H9 (cell line): ENCODE measurements at regions not wholly inside any gene's neighbourhood (a gene's known extent, or its start where the extent isn't known, plus 50 kb on each side); places are given as distances from the start of the nearest gene placed in this dataset.

Experiments used
- DNase-seq: peaks from one replicate; pipeline ENCODE4 v3.0.0-alpha.2; 2017
- H2AFZ ChIP-seq: one replicate; pipeline ENCODE4 v1.6.1; 2013; ENCODE audit warnings: mild to moderate bottlenecking, low read length, control low read depth, moderate library complexity
- H2AK5ac ChIP-seq: 2 replicates; pipeline ENCODE4 v1.6.1; 2013; ENCODE audit warnings: low read length, control low read depth, mixed read lengths; ENCODE audit not compliant: insufficient read length
- H2BK120ac ChIP-seq: one replicate; pipeline ENCODE4 v1.6.1; 2013; ENCODE audit warnings: low read depth, mild to moderate bottlenecking, low read length, control low read depth, inconsistent platforms; ENCODE audit not compliant: poor library complexity, severe bottlenecking
- H2BK12ac ChIP-seq: 2 replicates; pipeline ENCODE4 v1.6.1; 2013; ENCODE audit warnings: low read length, control low read depth, mixed read lengths, low read depth; ENCODE audit not compliant: insufficient read length
- H2BK15ac ChIP-seq: 2 replicates; pipeline ENCODE4 v1.6.1; 2013; ENCODE audit warnings: low read depth, low read length, control low read depth
- H2BK20ac ChIP-seq: one replicate; pipeline ENCODE4 v1.6.1; 2013; ENCODE audit warnings: low read depth, mild to moderate bottlenecking, low read length, control low read depth, inconsistent platforms; ENCODE audit not compliant: poor library complexity, severe bottlenecking
- H2BK5ac ChIP-seq: 2 replicates; pipeline ENCODE4 v1.6.1; 2013; ENCODE audit warnings: low read length, control low read depth, mixed read lengths; ENCODE audit not compliant: insufficient read length
- H3K14ac ChIP-seq: 2 replicates; pipeline ENCODE4 v1.6.1; 2013; ENCODE audit warnings: low read length, control low read depth; ENCODE audit not compliant: insufficient read depth
- H3K18ac ChIP-seq: 2 replicates; pipeline ENCODE4 v1.6.1; 2013; ENCODE audit warnings: low read depth, mild to moderate bottlenecking, mixed read lengths, low read length, control low read depth; ENCODE audit not compliant: insufficient read length
- H3K23ac ChIP-seq: 2 replicates; pipeline ENCODE4 v1.6.1; 2013; ENCODE audit warnings: low read length, control low read depth, mixed read lengths, low read depth; ENCODE audit not compliant: insufficient read length
- H3K23me2 ChIP-seq: 2 replicates; pipeline ENCODE4 v1.6.1; 2013; ENCODE audit warnings: low read depth, mild to moderate bottlenecking, mixed read lengths, low read length, control low read depth; ENCODE audit not compliant: insufficient read length, poor library complexity, severe bottlenecking
- H3K27ac ChIP-seq: 2 replicates; pipeline ENCODE4 v1.5.1; 2013; ENCODE audit warnings: low read length, control low read depth, mixed read lengths, low read depth; ENCODE audit not compliant: insufficient read length
- H3K27me3 ChIP-seq: 2 replicates; pipeline ENCODE4 v1.6.1; 2013; ENCODE audit warnings: low read length, control low read depth, inconsistent platforms; ENCODE audit not compliant: insufficient read depth
- H3K4ac ChIP-seq: 2 replicates; pipeline ENCODE4 v1.6.1; 2013; ENCODE audit warnings: low read depth, mild to moderate bottlenecking, control low read depth, inconsistent platforms, low read length, moderate library complexity
- H3K4me1 ChIP-seq: 2 replicates; pipeline ENCODE4 v1.6.1; 2013; ENCODE audit warnings: low read length, control low read depth, inconsistent platforms; ENCODE audit not compliant: insufficient read depth
- H3K4me2 ChIP-seq: 2 replicates; pipeline ENCODE4 v1.6.1; 2013; ENCODE audit warnings: low read length, control low read depth, mixed read lengths; ENCODE audit not compliant: insufficient read length, insufficient read depth
- H3K56ac ChIP-seq: 2 replicates; pipeline ENCODE4 v1.6.1; 2013; ENCODE audit warnings: low read depth, mild to moderate bottlenecking, mixed read lengths, low read length, control low read depth; ENCODE audit not compliant: insufficient read length
- H3K79me1 ChIP-seq: 2 replicates; pipeline ENCODE4 v1.6.1; 2013; ENCODE audit warnings: low read depth, mild to moderate bottlenecking, moderate library complexity, low read length, control low read depth, inconsistent platforms; ENCODE audit not compliant: insufficient read depth, poor library complexity, severe bottlenecking
- H3K79me2 ChIP-seq: 2 replicates; pipeline ENCODE4 v1.6.1; 2013; ENCODE audit warnings: low read length, control low read depth, inconsistent platforms; ENCODE audit not compliant: insufficient read depth
- H3K9ac ChIP-seq: 2 replicates; pipeline ENCODE4 v1.6.1; 2013; ENCODE audit warnings: low read length, control low read depth, mixed read lengths; ENCODE audit not compliant: insufficient read length; ENCODE audit errors: extremely low read depth
- H3K9me3 ChIP-seq: one replicate; pipeline ENCODE4 v1.6.1; 2013; ENCODE audit warnings: low read depth, low read length, inconsistent platforms; ENCODE audit not compliant: control insufficient read depth
- H3T11ph ChIP-seq: one replicate; pipeline ENCODE4 v1.6.1; 2013; ENCODE audit warnings: mild to moderate bottlenecking, low read length, control low read depth, inconsistent platforms
- H4K20me1 ChIP-seq: one replicate; pipeline ENCODE4 v1.6.1; 2013; ENCODE audit not compliant: control insufficient read depth, insufficient read length, insufficient read depth
- H4K5ac ChIP-seq: 2 replicates; pipeline ENCODE4 v1.6.1; 2013; ENCODE audit warnings: low read depth, mild to moderate bottlenecking, mixed read lengths, low read length, control low read depth; ENCODE audit not compliant: insufficient read length
- H4K8ac ChIP-seq: replicated peaks from 2 replicates; pipeline ENCODE4 v1.6.1; 2013; ENCODE audit warnings: low read length, control low read depth, mixed read lengths, low read depth; ENCODE audit not compliant: insufficient read length
- H4K91ac ChIP-seq: 2 replicates; pipeline ENCODE4 v1.6.1; 2013; ENCODE audit warnings: low read depth, mild to moderate bottlenecking, moderate library complexity, mixed read lengths, low read length, control low read depth; ENCODE audit not compliant: insufficient read length
- H3K27ac Mint-ChIP-seq, 3 experiments: 2 replicates in 2 of 3; 3 replicates in 1 of 3; pipeline ENCODE4 v1.8.0; 2020 to 2021; ENCODE audit warnings: mixed read lengths in 3 of 3, mild to moderate bottlenecking in 1 of 3, moderate library complexity in 1 of 3
- H3K27me3 Mint-ChIP-seq: 2 replicates; pipeline ENCODE4 v1.8.0; 2021; ENCODE audit warnings: low read depth, mild to moderate bottlenecking, moderate library complexity, mixed read lengths
- H3K36me3 Mint-ChIP-seq, 3 experiments: 2 replicates in 2 of 3; 3 replicates in 1 of 3; pipeline ENCODE4 v1.8.0; 2020 to 2021; ENCODE audit warnings: low read depth in 3 of 3, mixed read lengths in 3 of 3; ENCODE audit not compliant: insufficient read depth in 1 of 3
- H3K4me1 Mint-ChIP-seq, 2 experiments: 2 replicates each; pipeline ENCODE4 v1.8.0; 2020; ENCODE audit warnings: mixed read lengths in 2 of 2
- H3K4me3 Mint-ChIP-seq, 2 experiments: 2 replicates in 1 of 2; 3 replicates in 1 of 2; pipeline ENCODE4 v1.8.0; 2020 to 2021; ENCODE audit warnings: mild to moderate bottlenecking in 2 of 2, mixed read lengths in 2 of 2, moderate library complexity in 1 of 2
- H3K9me3 Mint-ChIP-seq, 2 experiments: 2 replicates in 1 of 2; 3 replicates in 1 of 2; pipeline ENCODE4 v1.8.0; 2020; ENCODE audit warnings: mild to moderate bottlenecking in 2 of 2, mixed read lengths in 2 of 2, moderate library complexity in 1 of 2
- CTCF ChIP-seq: fragments of 200-600 bp; sonication (generic); conservative IDR thresholded peaks from 3 replicates; pipeline ENCODE4 v1.8.0; 2021; ENCODE audit warnings: antibody characterized with exemption, mild to moderate bottlenecking
- whole genome bisulfite sequencing: extraction: QIAGEN DNeasy Blood & Tissue Kit; methylation state at CpG from one replicate; pipeline ENCODE4 v1.1.7; 2013; ENCODE audit warnings: missing lambda C conversion rate, low lambda C conversion rate, mixed read lengths; ENCODE audit not compliant: insufficient read length; ENCODE audit errors: extremely low coverage; 5-methylcytosine and 5-hydroxymethylcytosine counted together

GRCh38 chr5:108543486-108543885 lies 161.6 kb upstream of the FBXL17 start:
- Mint-ChIP-seq H3K36me3 (peaks cover 0 to 5% (median 2%) of the 10 kb centered on the region in 3 experiments; a peak in 2 of 7 replicates), H3K4me1 (peaks cover 13 to 43% of the 10 kb centered on the region in 2 experiments), H3K4me3 (no peak overlapping the region), H3K27ac (no peak overlapping the region), H3K27me3 (no peaks in the 10 kb centered on the region; the same call in 1 of the 2 replicates), H3K9me3 (peaks cover 0 to 3% of the 10 kb centered on the region in 2 experiments; a peak in 2 of 5 replicates)
- Histone ChIP-seq H3K56ac (no peak overlapping the region), H2AK5ac (no peak overlapping the region), H4K5ac (no peak overlapping the region), H3K4me1 (peaks cover 13% of the 10 kb centered on the region), H3K9ac (no peak overlapping the region), H2BK20ac (no peak overlapping the region), H3K23me2 (no peaks in the 10 kb centered on the region), H3K4me2 (no peak overlapping the region), H2BK15ac (no peak overlapping the region), H2BK120ac (no peak overlapping the region), H3K23ac (no peak overlapping the region), H4K8ac (no peak overlapping the region), H3K27ac (no peak overlapping the region), H3T11ph (no peak overlapping the region), H4K91ac (no peak overlapping the region), H2BK12ac (no peak overlapping the region), H2BK5ac (no peak overlapping the region), H3K14ac (no peak overlapping the region), H3K79me2 (no peaks in the 10 kb centered on the region), H2AFZ (no peak overlapping the region), H3K4ac (no peak overlapping the region), H3K9me3 (no peaks in the 10 kb centered on the region), H3K18ac (no peak overlapping the region), H3K79me1 (no peaks in the 10 kb centered on the region), H4K20me1 (no peaks in the 10 kb centered on the region), H3K27me3 (no peaks in the 10 kb centered on the region)
- no peak for DNase-seq
- no CpG with 5 or more reads among the region's 1 CpG for WGBS
- TF ChIP-seq CTCF, result no peak
